GM12878 (cell line): ENCODE measurements at regions not wholly inside any gene's neighbourhood (a gene's known extent, or its start where the extent isn't known, plus 50 kb on each side); places are given as distances from the start of the nearest gene placed in this dataset.

Experiments used
- ATAC-seq: fragments of 200-7000 bp; cut with Tn5 transposase; 3 replicates; pipeline ENCODE4 v1.9.1; 2020; ENCODE audit warnings: mild to moderate bottlenecking, moderate library complexity
- BruUV-seq: library from RNA; stranded (reverse); fragments of 400-500 nt; replicated peaks from 2 replicates; lab custom pipeline; 2021; lab: Mats Ljungman, UMichigan
- CTCF ChIA-PET: fragments of 300-600 bp; sonication (Branson Sonifier 250); formaldehyde crosslinking; extraction: SDS; loops from one replicate; lab custom pipeline; 2021; ENCODE audit warnings: inconsistent platforms; lab: Yijun Ruan, JAX
- POLR2A ChIA-PET: fragments of 350-600 bp; formaldehyde crosslinking; extraction: SDS; loops from one replicate; lab custom pipeline; 2021; ENCODE audit warnings: inconsistent platforms; lab: Charles Lee
- RAD21 ChIA-PET: fragments of 300-600 bp; sonication (Branson Sonifier 250); formaldehyde crosslinking; loops from one replicate; lab custom pipeline; 2023; ENCODE audit warnings: antibody characterized with exemption; ENCODE audit not compliant: unreplicated experiment; lab: Charles Lee
- SMC1A ChIA-PET: fragments of 300-600 bp; sonication (Branson Sonifier 250); formaldehyde crosslinking; loops from one replicate; lab custom pipeline; 2023; ENCODE audit not compliant: unreplicated experiment, uncharacterized antibody; lab: Charles Lee
- DNase-seq: peaks from one replicate; pipeline ENCODE4 v3.0.0-alpha.2; 2011; ENCODE audit warnings: low read depth, low spot score
- FAIRE-seq: peaks from 3 replicates; lab custom pipeline; 2011; peaks lifted over from hg19 to GRCh38; lab: Jason Lieb, UNC
- H2AFZ ChIP-seq: 2 replicates; pipeline ENCODE4 v1.6.0; 2011; ENCODE audit warnings: low read depth, low read length, control low read depth; ENCODE audit not compliant: control insufficient read depth
- H3K27ac ChIP-seq: 2 replicates; pipeline ENCODE4 v1.5.1; 2011; ENCODE audit warnings: control low read depth; ENCODE audit not compliant: control insufficient read depth, insufficient read depth
- H3K27me3 ChIP-seq, 2 experiments: replicated peaks in 1 of 2; 2 replicates each; pipeline versions ENCODE4 v1.6.0 to v1.6.1; 2011; ENCODE audit warnings: low read length in 1 of 2; ENCODE audit not compliant: control insufficient read depth in 2 of 2, insufficient read depth in 2 of 2
- H3K36me3 ChIP-seq, 2 experiments: 2 replicates each; pipeline ENCODE4 v1.5.1; 2011; ENCODE audit warnings: low read length in 1 of 2; ENCODE audit not compliant: control insufficient read depth in 2 of 2, insufficient read depth in 2 of 2
- H3K4me1 ChIP-seq: 2 replicates; pipeline ENCODE4 v1.6.1; 2011; ENCODE audit warnings: mild to moderate bottlenecking, low read length, moderate library complexity, mixed read lengths; ENCODE audit not compliant: control insufficient read depth, insufficient read depth
- H3K4me2 ChIP-seq: 2 replicates; pipeline ENCODE4 v1.6.0; 2011; ENCODE audit warnings: control low read depth; ENCODE audit not compliant: control insufficient read depth, insufficient read depth
- H3K4me3 ChIP-seq: fragments of 200-600 bp; sonication (generic); 2 replicates; pipeline ENCODE4 v1.5.1; 2016
- H3K79me2 ChIP-seq: 2 replicates; pipeline ENCODE4 v1.6.0; 2011; ENCODE audit warnings: low read length; ENCODE audit not compliant: control insufficient read depth, insufficient read depth
- H3K9ac ChIP-seq: 2 replicates; pipeline ENCODE4 v1.8.0; 2011; ENCODE audit warnings: low read length, control low read depth, mixed read lengths; ENCODE audit not compliant: control insufficient read depth, insufficient read depth
- H3K9me3 ChIP-seq: replicated peaks from 3 replicates; pipeline ENCODE4 v1.5.1; 2011; ENCODE audit warnings: mild to moderate bottlenecking, low read length; ENCODE audit not compliant: control insufficient read depth, insufficient read depth
- H4K20me1 ChIP-seq: 2 replicates; pipeline ENCODE4 v1.6.0; 2011; ENCODE audit not compliant: control insufficient read depth, insufficient read depth
- ATF7 ChIP-seq: fragments of 450-650 bp; IDR thresholded peaks from 2 replicates; pipeline ENCODE4 v1.6.1; 2016; ENCODE audit warnings: low read depth, mild to moderate bottlenecking
- CHD1 ChIP-seq: IDR thresholded peaks from 2 replicates; pipeline ENCODE4 v1.6.1; 2012; ENCODE audit warnings: low read depth, low read length, improper control_type of control experiment
- ZNF687 ChIP-seq: fragments of 450-650 bp; IDR thresholded peaks from 2 replicates; pipeline ENCODE4 v1.6.1; 2017; ENCODE audit warnings: mild to moderate bottlenecking, moderate library complexity
- WGBS: methylation state at CpG from one replicate; pipeline ENCODE4 v1.1.6; 2016; ENCODE audit warnings: low lambda C conversion rate; ENCODE audit not compliant: insufficient replicate concordance, insufficient coverage; ENCODE audit errors: missing lambda C conversion rate; 5-methylcytosine and 5-hydroxymethylcytosine counted together
- in situ Hi-C: fragments of 300-500 bp; cut with MboI; formaldehyde crosslinking; loops from 9 replicates; pipeline ENCODE4 v1.14.3; 2018; ENCODE audit warnings: mixed read lengths
- intact Hi-C: fragments of 100-400 bp; cut with micrococcal nuclease; formaldehyde crosslinking; loops from one replicate; pipeline ENCODE4 v1.14.2; 2022; ENCODE audit not compliant: unreplicated experiment

GRCh38 chr4:23070848-23071570 is 378.3 kb downstream of the GBA3 start:
- Histone ChIP-seq H3K9me3 (no peaks in the 10 kb centered on the region), H4K20me1 (no peaks in the 10 kb centered on the region), H3K4me3 (no peak overlapping the region), H2AFZ (no peak overlapping the region), H3K4me2 (no peak overlapping the region), H3K27ac (no peak overlapping the region), H3K36me3 (no peaks in the 10 kb centered on the region), H3K4me1 (no peaks in the 10 kb centered on the region), H3K9ac (no peak overlapping the region), H3K79me2 (no peaks in the 10 kb centered on the region), H3K27me3 (no peaks in the 10 kb centered on the region)
- BruUV-seq: no TSS peak
- intact Hi-C loops: no loop called here
- WGBS: 33% methylated on average over 2 of the region's 2 CpGs
- FAIRE-seq: no peak
- DNase-seq: no peak
- TF ChIP-seq ZNF687: no peak
- TF ChIP-seq ATF7: 0 out of 2 replicates have a peak, but pooled peaks have one; percentile 27
- no peak for TF ChIP-seq CHD1
- ChIA-PET POLR2A (interaction anchor here (0.6 to 3.1 kb wide), 2 partner anchors 13 to 91 kb away, joined by 4 to 10 read pairs; no protein-coding TSS in a partner anchor), SMC1A (interaction anchor here (1.2 to 4.6 kb wide), 6 partner anchors 11 to 89 kb away, joined by 3 to 19 read pairs (median 6); no protein-coding TSS in a partner anchor), CTCF (interaction anchor here (1.4 to 1.5 kb wide), 2 partner anchors 61 to 325 kb away, joined by 3 to 4 read pairs; no protein-coding TSS in a partner anchor), RAD21 (interaction anchor here (0.8 to 1.6 kb wide), 6 partner anchors 13 to 70 kb away, joined by 3 to 6 read pairs (median 4); no protein-coding TSS in a partner anchor)
- in situ Hi-C loops: no loop called here
- ATAC-seq: peak; percentile 58
